GM13977 (cell line): ENCODE measurements at regions not wholly inside any gene's neighbourhood (a gene's known extent, or its start where the extent isn't known, plus 50 kb on each side); places are given as distances from the start of the nearest gene placed in this dataset.
A peak's percentile ranks its signal among the peaks of the same experiment; 100 is the strongest.

Source experiments
- DNase-seq: peaks from one replicate; pipeline ENCODE4 v3.0.0; 2012; ENCODE audit warnings: low spot score
- in situ Hi-C: fragments of 300-500 bp; cut with MboI; formaldehyde crosslinking; loops from one replicate; pipeline ENCODE4 v1.12.0; 2022; ENCODE audit warnings: low sequenced_read_pairs, low pct_unique_long_range_greater_than_20kb, mixed read lengths, inconsistent platforms; ENCODE audit not compliant: unreplicated experiment
- TF ChIP-seq, protein P1 (sequence below): IDR thresholded peaks from 2 replicates; pipeline ENCODE4 v1.5.1; 2012; ENCODE audit warnings: mild to moderate bottlenecking, control low read depth; ENCODE audit not compliant: insufficient read depth; ENCODE audit errors: extremely low read depth, missing control alignments

GRCh38 chr3:42031808-42032480 is 59.2 kb upstream of the TRAK1 start:
- TF ChIP-seq, protein P1, sequence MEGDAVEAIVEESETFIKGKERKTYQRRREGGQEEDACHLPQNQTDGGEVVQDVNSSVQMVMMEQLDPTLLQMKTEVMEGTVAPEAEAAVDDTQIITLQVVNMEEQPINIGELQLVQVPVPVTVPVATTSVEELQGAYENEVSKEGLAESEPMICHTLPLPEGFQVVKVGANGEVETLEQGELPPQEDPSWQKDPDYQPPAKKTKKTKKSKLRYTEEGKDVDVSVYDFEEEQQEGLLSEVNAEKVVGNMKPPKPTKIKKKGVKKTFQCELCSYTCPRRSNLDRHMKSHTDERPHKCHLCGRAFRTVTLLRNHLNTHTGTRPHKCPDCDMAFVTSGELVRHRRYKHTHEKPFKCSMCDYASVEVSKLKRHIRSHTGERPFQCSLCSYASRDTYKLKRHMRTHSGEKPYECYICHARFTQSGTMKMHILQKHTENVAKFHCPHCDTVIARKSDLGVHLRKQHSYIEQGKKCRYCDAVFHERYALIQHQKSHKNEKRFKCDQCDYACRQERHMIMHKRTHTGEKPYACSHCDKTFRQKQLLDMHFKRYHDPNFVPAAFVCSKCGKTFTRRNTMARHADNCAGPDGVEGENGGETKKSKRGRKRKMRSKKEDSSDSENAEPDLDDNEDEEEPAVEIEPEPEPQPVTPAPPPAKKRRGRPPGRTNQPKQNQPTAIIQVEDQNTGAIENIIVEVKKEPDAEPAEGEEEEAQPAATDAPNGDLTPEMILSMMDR, result no peak
- no peak for DNase-seq
- in situ Hi-C loops, result no loop called here

- TF ChIP-seq, protein P1, result no peak
- in situ Hi-C loops, result no loop called here
- no peak for DNase-seq
Measured at GRCh38 chr3:42028474-42028873, 62.7 kb upstream of the TRAK1 start.

DNA sequence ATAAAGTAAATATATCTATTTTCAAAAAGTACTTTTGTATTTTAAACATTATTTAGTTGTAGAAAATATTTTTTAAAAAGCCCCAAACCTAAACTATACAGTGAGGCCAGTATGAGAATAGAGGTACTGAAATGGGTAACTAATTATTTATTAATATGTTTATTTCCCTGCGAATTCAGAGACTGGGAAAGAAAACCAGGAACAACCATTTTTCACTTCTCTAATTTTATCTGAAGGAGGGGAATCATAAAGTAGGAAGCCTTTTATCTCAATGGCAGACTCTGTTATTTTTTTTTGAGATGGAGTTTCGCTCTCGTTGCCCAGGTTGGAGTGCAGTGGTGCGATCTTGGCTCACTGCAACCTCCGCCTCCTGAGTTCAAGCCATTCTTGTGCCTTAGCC is 63.6 kb upstream of the TRAK1 start:
- no peak for DNase-seq
- TF ChIP-seq, protein P1, result no peak
- in situ Hi-C loops, result no loop called here

DNA sequence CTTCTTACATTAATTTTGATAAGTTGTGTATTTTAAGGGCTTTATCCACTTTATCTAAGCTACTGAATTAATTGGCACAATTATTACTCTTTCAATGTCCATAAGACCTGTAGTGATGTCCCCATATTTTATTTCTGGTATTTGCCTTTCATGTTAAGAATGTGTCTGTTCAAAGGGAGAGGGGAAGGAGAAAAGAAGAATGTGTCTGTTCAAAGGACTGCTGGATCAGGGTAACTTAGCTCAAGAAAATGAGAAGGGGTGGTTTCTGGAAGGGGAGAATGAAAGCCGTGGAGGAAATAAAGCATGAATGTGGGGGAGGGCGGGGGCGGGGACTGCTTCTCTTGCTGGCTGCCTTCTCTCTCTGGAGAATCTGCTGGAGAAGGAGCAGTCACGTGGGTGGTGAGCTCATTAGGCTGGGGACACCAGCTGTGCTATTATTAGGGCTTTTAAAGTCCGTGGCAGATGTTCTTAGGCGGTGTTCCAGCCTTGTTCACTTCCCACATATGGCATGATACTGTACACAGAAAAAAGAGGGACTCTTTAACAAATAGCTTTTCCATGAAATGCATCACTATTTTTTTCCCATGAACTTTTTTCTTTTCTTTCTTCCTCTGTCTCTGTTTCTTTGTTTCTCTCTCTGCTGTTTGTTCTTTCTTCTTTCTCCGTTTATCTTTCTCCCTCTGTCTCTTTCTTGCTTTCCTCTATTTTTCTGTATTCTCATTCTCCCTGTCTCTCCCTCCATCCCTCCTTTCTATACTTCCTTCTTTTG is 63.7 kb upstream of the ULK4 start:
- in situ Hi-C loops, result no loop called here
- peak; percentile 55 for DNase-seq
- TF ChIP-seq, protein P1, result no peak

DNA sequence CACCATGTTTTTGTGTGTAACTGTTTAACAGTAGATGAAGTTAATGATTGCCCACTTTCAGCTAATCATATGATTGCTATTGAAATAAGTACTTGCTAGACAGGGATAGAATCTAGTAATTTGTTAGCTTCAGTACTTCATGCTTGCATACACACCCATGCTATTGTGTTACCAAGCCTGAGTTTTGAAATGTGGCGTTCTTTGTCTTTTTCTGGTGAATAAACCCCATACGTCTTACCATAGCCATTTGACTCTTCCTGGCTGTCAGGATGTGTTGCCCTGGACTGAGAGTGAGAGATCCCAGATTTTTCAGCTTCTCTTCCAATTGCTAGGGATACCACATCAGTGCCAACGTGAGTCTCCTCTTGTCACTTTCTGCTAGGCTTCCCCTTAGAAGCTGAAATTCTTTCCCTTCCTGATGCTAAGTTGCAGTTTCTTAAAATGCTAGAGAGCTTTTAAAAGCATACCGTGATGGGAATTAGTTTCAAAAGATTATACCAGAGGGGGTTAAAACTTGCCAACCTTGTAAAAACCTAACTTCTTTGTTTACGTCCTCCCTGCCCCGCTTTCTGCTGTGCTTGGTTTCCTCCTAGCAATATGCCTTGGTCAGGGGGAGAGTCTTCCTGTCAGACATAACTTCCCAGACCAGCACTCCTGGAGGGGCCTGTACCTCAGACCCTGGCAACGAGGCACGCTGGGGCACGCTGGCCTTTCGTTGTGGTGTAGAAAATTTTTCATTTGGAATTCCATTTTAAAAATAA is 62.9 kb upstream of the ULK4 start:
- DNase-seq, result no peak

DNA sequence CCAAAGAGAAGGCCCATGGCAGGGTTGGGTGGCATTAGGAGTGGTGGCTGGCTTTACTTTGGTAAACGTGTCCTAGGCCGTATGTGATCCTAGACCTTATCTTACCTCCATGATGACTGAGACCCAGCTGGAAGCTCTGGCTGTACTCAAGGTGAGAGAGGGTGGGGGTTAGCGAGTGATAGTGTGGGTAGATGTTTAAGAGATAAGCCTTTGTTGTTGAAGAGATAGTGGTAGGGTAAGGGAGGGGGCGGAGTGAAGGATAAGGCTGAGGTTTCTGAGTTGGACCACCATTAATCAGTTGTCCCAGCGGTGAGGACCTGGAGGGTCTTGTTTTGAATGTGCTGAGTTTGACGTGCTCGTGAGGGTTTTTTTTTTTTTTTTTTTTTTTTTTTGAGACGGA is 61.5 kb upstream of the ULK4 start:
- TF ChIP-seq, protein P1, result no peak

More for the DNA sequence above, 62.9 kb upstream of the ULK4 start:
- in situ Hi-C loops, result no loop called here
- TF ChIP-seq, protein P1, result no peak

More for the DNA sequence above, 61.5 kb upstream of the ULK4 start:
- in situ Hi-C loops, result no loop called here
- DNase-seq, result no peak
